ENCODE measurements at regions not wholly inside any gene's neighbourhood (a gene's known extent, or its start where the extent isn't known, plus 50 kb on each side); places are given as distances from the start of the nearest gene placed in this dataset.

DNA sequence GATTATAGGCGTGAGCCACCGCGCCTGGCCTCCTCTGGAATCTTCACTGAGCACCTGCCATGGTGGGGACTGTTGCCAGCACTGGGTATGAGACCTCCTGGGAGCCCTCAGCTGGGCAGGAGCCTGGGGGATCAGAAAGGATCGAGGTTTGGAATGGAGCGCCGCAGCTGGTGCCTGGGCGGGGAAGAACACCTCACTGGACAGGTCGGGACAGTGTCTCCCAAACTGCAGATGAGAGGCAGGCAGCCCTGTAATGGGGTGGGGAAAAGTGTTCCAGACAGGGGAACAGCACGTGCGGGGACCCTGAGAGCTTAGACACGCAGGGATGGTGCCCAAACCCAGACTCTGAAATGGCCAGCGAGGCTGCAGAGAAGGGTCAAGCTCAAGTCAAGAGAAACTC, 150.9 kb upstream of the C1orf174 start:
- TF ChIP-seq, protein P1, sequence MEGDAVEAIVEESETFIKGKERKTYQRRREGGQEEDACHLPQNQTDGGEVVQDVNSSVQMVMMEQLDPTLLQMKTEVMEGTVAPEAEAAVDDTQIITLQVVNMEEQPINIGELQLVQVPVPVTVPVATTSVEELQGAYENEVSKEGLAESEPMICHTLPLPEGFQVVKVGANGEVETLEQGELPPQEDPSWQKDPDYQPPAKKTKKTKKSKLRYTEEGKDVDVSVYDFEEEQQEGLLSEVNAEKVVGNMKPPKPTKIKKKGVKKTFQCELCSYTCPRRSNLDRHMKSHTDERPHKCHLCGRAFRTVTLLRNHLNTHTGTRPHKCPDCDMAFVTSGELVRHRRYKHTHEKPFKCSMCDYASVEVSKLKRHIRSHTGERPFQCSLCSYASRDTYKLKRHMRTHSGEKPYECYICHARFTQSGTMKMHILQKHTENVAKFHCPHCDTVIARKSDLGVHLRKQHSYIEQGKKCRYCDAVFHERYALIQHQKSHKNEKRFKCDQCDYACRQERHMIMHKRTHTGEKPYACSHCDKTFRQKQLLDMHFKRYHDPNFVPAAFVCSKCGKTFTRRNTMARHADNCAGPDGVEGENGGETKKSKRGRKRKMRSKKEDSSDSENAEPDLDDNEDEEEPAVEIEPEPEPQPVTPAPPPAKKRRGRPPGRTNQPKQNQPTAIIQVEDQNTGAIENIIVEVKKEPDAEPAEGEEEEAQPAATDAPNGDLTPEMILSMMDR (IDR thresholded peaks at IDR 0.05): no peak
- TF ChIP-seq POLR2A (IDR thresholded peaks at IDR 0.05): no peak

Measured in thyroid gland (tissue), 4 donors.